NCI-H2107 treated with DMSO at 0.1 percent for 48 hours (cell line): ENCODE measurements at regions not wholly inside any gene's neighbourhood (a gene's known extent, or its start where the extent isn't known, plus 50 kb on each side); places are given as distances from the start of the nearest gene placed in this dataset.
"Not testable (repeated sequence)": the region's sequence is repeated elsewhere in the genome, so short reads cannot be mapped to it uniquely, and the experiment has no call there.

Experiments
- DNase-seq: peaks from one replicate; lab custom pipeline; 2025; ENCODE audit not compliant: unreplicated experiment; lab: John Stamatoyannopoulos, UW

DNA sequence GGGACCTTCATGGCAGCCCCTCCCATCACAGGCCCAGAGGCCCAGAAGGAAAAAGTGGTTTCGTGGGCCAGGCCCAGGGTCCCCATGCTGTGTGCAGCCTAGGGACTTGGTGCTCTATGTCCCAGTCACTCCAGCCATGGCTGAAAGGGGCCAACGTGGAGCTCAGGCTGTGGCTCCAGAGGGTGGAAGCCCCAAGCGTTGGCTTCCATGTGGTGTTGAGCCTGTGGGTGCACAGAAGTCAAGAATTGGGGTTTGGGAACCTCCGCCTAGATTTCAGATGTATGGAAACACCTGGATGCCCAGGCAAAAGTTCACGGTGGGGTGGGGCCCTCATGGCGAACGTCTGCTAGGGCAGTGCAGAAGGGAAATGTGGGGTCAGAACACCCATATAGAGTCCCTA, 105.3 kb upstream of the UNC5B start:
- not testable (repeated sequence) for DNase-seq

DNA sequence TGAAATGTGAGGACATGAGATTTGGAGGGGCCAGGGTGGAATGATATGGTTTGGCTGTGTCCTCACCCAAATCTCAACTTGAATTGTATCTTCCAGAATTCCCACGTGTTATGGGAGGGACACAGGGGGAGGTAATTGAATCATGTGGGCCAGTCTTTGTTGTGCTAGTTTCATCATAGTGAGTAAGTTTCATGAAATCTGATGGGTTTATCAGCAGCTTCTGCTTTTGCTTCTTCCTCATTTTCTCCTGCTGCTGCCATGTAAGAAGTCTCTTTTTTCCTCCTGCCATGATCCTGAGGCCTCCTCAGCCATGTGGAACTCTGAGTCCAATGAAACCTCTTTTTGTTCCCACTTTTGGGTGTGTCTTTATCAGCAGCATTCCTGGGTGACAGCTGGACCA, 104.3 kb upstream of the UNC5B start:
- DNase-seq, result not testable (repeated sequence)

DNA sequence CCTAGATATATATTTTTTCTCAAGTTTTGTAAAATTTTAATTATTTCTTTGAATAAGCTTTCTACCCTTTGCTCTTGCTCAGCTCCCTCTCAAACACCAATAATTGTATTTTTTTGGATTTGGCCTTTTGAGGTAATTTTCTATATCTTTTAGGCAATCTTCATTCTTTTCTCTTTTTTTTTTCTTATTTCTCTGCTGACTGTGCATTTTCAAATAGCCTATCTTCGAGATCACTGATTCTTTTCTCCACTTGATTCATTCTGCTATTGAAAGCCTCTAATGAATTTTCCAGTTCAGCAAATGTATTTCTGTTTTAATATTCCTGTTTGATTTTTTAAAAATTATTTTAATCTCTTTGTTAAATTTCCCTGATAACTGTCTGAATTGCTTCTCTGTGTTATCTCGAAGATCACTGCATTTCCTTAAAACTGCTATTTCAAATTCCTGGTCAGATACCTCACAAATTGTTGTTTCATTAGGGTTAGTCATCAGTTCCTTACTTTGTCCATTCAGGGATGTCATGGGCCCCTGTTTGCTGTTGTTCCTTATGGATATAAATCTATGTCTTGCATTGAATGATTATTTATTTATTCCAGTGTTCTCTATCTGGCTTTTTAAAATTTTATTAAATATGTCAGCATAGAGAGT, 100.1 kb upstream of the UNC5B start:
- no peak for DNase-seq

- DNase-seq, result no peak
These were observed 95.9 kb upstream of the UNC5B start for GRCh38 chr10:71116426-71116825.

DNA sequence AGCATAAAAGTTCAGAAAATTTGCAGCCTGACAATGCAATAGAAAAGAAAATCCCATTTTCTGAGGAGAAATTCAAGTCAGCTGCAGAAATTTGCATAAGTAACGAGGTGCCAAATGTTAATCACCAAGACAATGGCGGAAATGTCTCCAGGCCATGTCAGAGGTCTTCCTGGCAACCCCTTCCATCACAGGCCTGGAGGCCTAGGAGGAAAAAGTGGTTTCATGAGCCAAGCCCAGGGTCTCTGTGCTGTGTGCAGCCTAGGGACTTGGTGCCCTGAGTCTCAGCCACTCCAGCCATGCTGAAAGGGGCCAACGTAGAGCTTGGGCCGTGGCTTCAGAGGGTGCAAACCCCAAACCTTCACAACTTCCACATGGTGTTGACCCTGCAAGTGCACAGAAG, 94.8 kb upstream of the UNC5B start:
- DNase-seq, result not testable (repeated sequence)

DNA sequence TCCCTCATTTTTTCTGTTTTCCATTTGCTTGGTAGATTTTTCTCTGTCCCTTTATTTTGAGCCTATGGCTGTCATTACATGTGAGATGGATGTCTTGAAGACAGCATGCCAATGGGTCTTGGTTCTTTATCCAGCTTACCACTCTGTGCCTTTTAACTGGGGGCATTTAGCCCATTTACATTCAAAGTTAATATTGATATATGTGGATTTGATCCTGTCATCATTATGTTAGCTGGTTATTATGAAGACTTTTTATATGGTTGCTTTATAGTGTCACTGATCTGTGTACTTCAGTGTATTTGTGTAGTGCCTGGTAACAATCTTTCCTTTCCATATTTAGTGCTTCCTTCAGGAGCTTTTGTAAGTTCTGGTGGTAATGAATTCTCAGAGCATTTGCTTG, 89.3 kb upstream of the UNC5B start:
- DNase-seq, result no peak

DNA sequence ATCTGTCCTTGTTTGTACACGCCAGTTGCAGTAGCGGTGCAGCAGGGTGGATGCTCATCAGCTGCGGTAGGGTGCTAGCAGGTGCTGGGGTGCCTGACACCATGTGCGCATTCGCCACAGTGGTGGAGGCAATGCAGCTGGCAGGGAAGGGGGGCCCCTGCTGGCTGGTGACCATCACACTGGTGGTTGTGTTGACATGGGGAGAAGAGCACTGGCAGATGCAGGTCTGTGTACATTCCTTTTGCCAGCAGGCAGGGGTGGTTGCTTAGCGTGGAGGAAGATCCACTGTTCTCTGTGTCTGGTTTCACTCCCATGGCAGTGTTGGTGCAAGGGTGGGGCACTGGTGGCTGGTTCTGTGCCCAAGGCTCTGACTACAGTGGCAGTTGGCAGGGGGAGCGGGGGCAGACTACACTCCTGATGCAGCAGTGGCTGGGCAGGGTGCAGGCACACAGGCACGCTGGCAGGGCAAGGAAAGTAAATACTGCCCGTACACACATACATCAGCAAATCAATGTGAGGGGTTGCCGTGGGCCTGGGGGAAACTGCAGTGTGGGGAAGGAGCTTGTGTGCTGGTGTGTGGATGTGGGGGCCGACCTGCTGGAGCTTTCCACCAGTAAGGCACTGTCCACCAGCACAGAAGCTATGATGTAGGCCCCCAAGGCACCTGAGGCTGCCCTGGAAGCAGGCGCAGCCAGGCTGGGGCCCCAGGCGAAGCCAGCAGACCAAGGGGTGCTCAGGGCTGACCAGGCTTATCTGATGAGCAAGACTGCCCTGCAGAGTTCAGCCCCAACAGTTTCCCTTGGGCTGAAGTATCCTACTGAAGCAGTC, 87.2 kb upstream of the UNC5B start:
- peak; percentile 29 for DNase-seq

GRCh38 chr10:71125749-71126107, 86.6 kb upstream of the UNC5B start:
- no peak for DNase-seq

- DNase-seq, result no peak
These were observed 85.9 kb upstream of the UNC5B start for GRCh38 chr10:71126432-71126831.

GRCh38 chr10:71127104-71127503, 85.3 kb upstream of the UNC5B start:
- DNase-seq, result no peak

GRCh38 chr10:71127773-71128172, 84.6 kb upstream of the UNC5B start:
- DNase-seq, result no peak

GRCh38 chr10:71128311-71128980, 83.9 kb upstream of the UNC5B start:
- DNase-seq, result no peak

DNA sequence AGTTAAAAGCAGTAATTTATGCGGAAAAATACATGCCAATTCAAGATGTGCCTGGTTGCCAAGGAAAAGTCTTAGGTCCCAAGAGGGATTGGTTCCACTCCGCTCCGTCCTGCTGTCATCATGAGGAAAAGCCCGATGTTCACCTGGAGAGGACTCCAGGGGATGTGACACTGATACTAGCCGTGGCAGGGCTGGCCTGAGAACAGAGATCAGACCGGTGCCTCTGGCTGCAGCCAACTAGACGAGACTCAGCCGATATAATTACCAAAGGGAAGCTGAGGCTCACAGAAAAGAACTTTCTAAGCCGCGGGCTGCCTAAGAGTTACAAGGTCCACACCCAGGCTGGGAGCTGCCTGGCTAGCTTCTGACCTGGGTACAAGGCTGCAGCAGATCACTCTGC, 81.3 kb upstream of the UNC5B start:
- no peak for DNase-seq

GRCh38 chr10:71131508-71132088, 80.8 kb upstream of the UNC5B start:
- no peak for DNase-seq

GRCh38 chr10:71132321-71132810, 80.0 kb upstream of the UNC5B start:
- no peak for DNase-seq

DNA sequence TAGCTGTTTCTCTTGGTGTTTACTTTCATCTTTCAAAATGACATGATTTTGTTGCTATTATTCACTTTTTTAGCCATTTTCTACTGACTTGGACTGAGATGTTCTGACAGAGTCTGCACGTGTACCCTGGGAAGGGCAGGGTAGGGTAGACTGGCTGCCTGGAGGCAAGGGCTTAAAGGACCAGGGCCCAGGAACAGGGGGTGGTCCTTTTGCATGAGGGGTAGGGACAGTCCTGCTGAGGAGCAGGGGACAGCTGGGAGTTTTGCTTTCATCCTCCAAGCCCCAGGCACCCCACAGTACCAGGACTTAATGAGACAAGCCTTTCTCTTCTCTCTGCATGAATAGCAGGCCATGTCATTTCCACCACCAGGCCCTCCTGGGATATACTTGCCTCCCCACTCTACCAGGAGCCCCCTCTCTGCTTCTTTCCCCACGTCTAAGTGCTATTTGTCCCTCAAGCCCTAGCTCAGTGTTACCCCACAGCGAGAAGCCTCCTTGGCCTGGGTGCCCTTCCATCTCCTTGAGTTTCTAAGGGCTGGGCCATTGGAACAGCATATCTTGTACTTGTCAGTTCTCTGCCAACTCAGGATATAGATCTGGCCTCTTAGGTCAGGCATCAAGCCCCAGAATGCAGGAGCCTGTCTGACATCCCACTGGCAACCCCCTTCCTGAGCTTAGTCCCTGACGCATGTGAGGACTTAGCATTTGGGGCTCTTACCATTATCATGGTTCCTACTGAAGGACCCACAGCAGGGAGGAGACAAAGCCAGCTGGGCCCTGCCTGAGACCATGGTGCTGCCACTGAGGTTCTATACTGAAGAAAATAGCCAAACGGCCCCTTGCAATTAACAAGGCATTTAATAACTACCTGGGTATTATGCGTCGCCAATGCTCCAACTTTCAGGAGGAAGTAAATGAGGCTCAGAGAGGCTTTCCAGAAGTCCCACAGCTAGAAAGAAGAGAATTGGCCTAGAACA, 78.4 kb upstream of the UNC5B start:
- no peak for DNase-seq

DNA sequence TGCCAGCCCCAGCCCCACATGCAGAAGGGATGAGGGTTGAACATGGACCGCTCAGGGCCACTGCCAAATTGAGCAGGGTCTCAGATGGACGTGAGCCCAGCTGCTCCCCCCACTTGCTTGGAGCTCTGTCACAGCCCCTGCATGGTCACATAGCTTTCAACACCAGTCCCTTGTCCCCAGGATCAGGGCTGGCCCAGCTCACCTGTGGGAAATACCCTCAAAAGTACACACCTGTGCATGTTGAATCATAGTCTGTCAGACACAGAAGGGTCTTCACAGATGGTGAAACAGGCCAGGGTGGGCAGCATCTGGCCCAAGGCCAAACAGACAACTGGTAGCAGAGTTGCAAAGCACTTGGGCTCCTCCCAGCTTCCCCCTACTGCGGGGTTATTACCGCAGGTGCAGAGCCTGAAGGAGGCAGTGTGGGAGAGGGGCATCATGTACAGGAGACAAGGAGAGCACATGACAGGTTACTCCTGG, 77.6 kb upstream of the UNC5B start:
- DNase-seq, result no peak

DNA sequence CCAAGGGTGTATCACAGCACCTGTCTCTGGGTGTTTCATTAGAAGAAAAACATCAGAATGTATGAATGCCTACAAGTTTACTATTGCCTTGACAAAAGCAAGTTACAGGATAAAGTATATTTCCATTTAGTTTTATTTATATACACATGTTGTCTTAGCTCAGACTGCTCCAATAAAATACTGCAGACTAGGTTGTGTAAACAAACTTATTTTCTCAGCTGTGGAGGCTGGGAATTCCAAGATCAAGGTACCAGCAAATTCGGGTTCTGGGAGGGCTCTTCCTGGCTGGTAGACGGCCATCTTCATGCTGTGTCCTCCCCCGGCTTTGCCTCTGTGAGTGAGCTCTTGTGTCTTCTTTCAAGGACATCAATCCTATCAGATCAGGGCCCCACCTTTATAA, 77.1 kb upstream of the UNC5B start:
- no peak for DNase-seq

DNA sequence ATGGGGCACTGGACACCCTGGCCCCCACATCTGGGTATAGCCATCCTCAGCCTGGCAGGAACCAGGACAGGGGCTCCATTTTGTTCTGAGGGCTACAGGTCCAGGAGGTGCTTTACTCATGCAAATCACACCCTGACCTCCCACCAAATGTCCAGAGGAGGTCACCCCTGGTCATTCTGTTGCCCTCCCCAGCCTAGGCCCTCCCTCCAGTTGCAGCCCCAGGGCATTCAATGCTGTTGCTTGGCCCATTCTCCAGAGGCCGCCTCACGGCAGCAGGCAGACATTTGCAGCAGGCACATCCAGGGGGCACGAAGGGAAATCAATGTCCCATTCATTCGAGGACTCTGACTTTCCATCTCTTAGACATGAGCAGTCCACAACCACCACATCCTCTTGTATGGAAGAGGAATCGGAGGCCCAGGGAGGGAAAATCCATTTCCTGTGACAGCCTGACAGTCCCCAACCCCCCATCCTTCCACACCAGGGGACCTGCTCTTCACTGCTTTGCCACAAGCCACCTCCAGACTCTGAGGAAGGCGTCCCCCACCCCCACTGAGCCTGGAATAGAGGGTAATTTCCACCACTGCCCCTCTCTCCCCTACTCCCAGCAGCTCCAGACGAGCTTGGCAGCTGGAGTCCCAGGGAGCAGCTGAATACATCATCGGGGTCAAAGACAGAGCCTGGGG, 76.2 kb upstream of the UNC5B start:
- DNase-seq, result no peak

GRCh38 chr10:71137701-71138100, 74.7 kb upstream of the UNC5B start:
- DNase-seq, result no peak
